SK-N-MC (cell line): ENCODE measurements at regions not wholly inside any gene's neighbourhood (a gene's known extent, or its start where the extent isn't known, plus 50 kb on each side); places are given as distances from the start of the nearest gene placed in this dataset.

ENCODE experiments used
- DNase-seq: peaks from one replicate; pipeline ENCODE4 v3.0.0-alpha.2; 2011; ENCODE audit warnings: low read depth, low spot score
- H3K27ac ChIP-seq: fragments of 200-600 bp; sonication (generic); 2 replicates; pipeline ENCODE4 v1.5.1; 2016; ENCODE audit warnings: mixed run types
- H3K36me3 ChIP-seq: fragments of 200-600 bp; sonication (generic); 2 replicates; pipeline ENCODE4 v1.6.1; 2017; ENCODE audit warnings: antibody characterized with exemption, low read length, mixed read lengths; ENCODE audit not compliant: insufficient read depth
- H3K4me3 ChIP-seq: fragments of 200-600 bp; sonication (generic); 2 replicates; pipeline ENCODE4 v1.5.1; 2016
- H3K9ac ChIP-seq: fragments of 200-600 bp; sonication (generic); 2 replicates; pipeline ENCODE4 v1.8.0; 2017; ENCODE audit warnings: mixed run types, mixed read lengths; ENCODE audit not compliant: insufficient read length
- H3K9me3 ChIP-seq: fragments of 200-600 bp; sonication (generic); 2 replicates; pipeline ENCODE4 v1.6.1; 2017; ENCODE audit warnings: low read depth, mild to moderate bottlenecking, antibody characterized with exemption, low read length, moderate library complexity, mixed read lengths
- EZH2 ChIP-seq: fragments of 200-600 bp; sonication (generic); IDR thresholded peaks from one replicate; pipeline ENCODE4 v1.6.1; 2017; ENCODE audit warnings: antibody characterized with exemption
- FOXP2 ChIP-seq: optimal IDR thresholded peaks from 2 replicates; pipeline ENCODE3; 2011; ENCODE audit warnings: mild to moderate bottlenecking, moderate library complexity; ENCODE audit not compliant: insufficient read depth; ENCODE audit errors: extremely low read length, control extremely low read depth
- POLR2AphosphoS5 ChIP-seq: IDR thresholded peaks from 2 replicates; pipeline ENCODE4 v1.6.1; 2012; ENCODE audit warnings: mild to moderate bottlenecking, low read depth, low read length, borderline replicate concordance

DNA sequence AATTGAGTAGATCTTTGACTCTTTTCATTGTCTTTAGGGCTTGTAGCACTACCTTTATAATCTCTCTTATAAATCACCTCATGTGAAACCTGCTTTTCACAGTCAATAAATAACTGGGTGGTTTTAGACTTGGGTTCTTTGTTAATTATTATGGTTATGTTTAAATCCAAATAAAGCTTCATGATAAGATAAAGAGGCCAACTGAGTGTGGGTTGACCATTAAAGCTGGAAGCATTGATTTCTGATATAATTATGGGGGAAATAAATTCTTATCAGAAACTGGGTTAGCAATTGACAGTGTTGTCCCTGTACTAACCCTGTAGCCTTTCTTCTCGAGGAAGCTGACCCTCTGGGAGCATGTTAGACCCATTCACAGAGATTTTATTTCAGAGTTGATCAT lies 384.7 kb upstream of the LCORL start:
- no peak overlapping the region for H3K9ac ChIP-seq
- no peak overlapping the region for H3K4me3 ChIP-seq
- H3K9me3 ChIP-seq, result no peaks in the 10 kb centered on the region
- DNase-seq, result no peak
- TF ChIP-seq EZH2, result no peak
- TF ChIP-seq FOXP2, result no peak
- TF ChIP-seq POLR2AphosphoS5, result no peak
- no peak overlapping the region for H3K27ac ChIP-seq
- no peaks in the 10 kb centered on the region for H3K36me3 ChIP-seq

DNA sequence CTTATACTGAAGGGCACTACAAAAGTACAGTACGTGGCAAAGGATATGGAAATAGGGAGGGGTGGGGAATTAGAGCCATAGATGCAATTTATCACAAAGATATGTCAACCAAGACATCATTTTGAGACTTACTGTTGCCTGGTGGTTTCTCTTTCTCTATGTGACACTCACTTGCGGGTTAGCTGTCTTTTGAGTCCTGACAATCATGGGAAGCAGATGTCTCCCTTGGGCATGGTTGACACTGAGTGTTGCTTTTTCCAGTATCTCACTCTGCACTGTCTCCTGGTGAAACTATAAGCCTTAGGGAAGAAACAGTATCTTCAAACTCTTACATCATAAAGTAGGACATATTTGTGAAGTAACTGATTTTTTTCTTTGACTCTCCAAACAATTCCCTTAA lies 383.5 kb upstream of the LCORL start:
- no peak for DNase-seq

DNA sequence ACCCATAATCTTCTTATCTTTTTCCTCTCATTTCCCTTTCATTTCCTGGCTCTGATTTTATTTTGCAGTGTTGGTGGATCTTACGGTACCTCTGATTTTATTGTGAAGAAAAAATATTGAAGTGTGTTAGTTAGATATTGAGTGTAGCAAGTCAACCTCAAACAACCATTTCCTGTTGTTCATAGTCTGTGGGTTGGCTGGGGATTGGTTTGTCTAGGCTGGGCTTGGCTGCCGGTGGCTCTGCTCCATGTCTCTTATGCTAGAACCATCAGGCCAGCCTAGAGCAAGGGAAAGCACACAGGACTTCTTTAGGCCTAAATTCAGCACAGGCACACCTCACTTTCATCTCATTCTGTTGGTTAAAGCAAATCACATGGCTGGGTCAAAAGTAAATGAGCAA lies 383.1 kb upstream of the LCORL start:
- Histone ChIP-seq H3K27ac (no peak overlapping the region), H3K9ac (no peak overlapping the region), H3K4me3 (no peak overlapping the region), H3K36me3 (no peaks in the 10 kb centered on the region), H3K9me3 (no peaks in the 10 kb centered on the region)
- no peak for DNase-seq
- no peak for TF ChIP-seq FOXP2
- TF ChIP-seq POLR2AphosphoS5, result no peak
- no peak for TF ChIP-seq EZH2

More for the DNA sequence above, 383.5 kb upstream of the LCORL start:
- no peaks in the 10 kb centered on the region for H3K9me3 ChIP-seq
- no peak overlapping the region for H3K9ac ChIP-seq
- no peak for TF ChIP-seq POLR2AphosphoS5
- TF ChIP-seq EZH2, result no peak
- no peak for TF ChIP-seq FOXP2
- no peak overlapping the region for H3K4me3 ChIP-seq
- H3K36me3 ChIP-seq, result no peaks in the 10 kb centered on the region
- no peak overlapping the region for H3K27ac ChIP-seq

DNA sequence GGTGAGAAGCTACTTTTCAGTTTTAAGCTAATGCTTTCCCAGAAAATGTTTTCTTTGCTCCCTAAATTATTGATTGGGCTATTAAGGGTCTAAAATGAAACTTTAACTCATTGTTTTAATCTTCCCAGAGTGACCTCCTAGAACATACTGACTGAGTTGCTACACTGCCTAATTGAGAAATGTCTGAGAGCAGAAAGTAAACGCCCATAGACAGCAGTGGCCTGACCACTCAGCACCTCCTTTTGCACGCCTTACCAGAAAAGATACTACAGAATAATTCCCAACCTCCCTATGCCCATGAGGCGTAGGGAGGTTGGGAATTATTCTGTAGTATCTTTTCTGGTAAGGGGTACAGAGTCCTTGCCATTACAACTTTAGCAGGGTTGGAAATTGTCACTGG lies 381.8 kb upstream of the LCORL start:
- DNase-seq, result no peak
- no peaks in the 10 kb centered on the region for H3K36me3 ChIP-seq
- H3K4me3 ChIP-seq, result no peak overlapping the region
- no peak overlapping the region for H3K27ac ChIP-seq
- H3K9me3 ChIP-seq, result no peaks in the 10 kb centered on the region
- TF ChIP-seq FOXP2 (no peak), POLR2AphosphoS5 (no peak), EZH2 (no peak)
- no peak overlapping the region for H3K9ac ChIP-seq

DNA sequence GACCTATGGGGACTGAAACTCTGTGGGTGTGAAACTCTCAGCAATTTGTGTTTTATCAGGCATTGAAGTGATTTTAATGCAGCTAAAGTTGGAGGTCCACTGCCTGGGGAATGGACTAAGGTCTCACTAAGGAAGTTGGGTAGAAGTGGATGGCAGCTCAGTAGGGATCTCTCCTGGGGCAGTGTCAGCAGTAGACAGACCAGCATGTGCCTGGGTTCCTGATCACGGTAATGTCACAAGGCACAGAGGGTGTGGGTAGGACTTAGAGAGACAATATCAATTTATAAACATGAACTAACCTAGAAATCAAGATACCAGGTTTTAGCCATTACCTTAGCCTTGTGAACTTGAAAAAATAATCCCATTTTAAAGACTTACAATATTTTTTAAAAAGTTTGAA lies 380.3 kb upstream of the LCORL start:
- DNase-seq, result no peak
- no peak overlapping the region for H3K27ac ChIP-seq
- H3K36me3 ChIP-seq, result no peaks in the 10 kb centered on the region
- no peaks in the 10 kb centered on the region for H3K9me3 ChIP-seq
- no peak overlapping the region for H3K9ac ChIP-seq
- H3K4me3 ChIP-seq, result no peak overlapping the region
- no peak for TF ChIP-seq FOXP2

DNA sequence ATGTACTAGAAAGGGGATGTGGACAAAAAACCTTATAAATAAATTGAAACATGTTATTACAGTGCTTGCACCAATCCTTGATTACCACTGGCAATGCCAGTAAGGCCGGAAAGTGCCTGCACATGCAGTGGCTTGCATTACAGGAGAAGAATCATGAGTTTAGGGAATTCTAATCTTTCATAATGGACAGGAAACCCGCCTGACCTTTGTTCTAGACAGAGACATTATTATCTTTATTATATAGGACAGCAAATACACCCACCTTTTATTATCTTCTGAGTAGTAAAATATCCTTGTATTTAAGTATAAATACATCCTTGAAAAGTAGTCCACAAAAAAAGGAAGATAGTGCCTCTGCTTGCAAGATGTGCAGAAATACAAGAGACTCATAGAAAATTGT lies 379.9 kb upstream of the LCORL start:
- Histone ChIP-seq H3K36me3 (no peaks in the 10 kb centered on the region), H3K27ac (no peak overlapping the region), H3K4me3 (no peak overlapping the region), H3K9ac (no peak overlapping the region), H3K9me3 (no peaks in the 10 kb centered on the region)
- TF ChIP-seq FOXP2, result no peak
- no peak for TF ChIP-seq POLR2AphosphoS5
- no peak for TF ChIP-seq EZH2
- no peak for DNase-seq

DNA sequence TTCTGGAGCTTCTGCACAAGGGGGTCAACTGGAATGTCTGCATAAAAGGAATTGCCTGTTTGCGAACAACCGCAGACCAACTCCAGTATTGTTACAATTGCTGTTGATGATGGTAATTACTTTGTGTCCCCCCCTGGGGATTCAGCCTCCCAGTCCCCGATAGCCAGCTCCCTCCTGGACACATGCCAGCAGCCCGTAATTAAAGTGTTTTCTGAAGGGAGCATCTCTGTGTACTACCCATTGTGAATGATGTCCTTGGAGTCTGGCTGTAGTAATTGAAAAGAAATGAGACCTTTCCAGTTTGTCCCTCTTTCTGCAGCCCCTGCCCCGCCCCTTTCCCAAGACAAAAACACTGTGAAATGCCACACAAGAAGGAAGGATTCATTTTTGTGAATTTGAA lies 377.1 kb upstream of the LCORL start:
- Histone ChIP-seq H3K9me3 (no peaks in the 10 kb centered on the region), H3K27ac (no peak overlapping the region), H3K36me3 (no peaks in the 10 kb centered on the region), H3K9ac (no peak overlapping the region), H3K4me3 (no peak overlapping the region)
- no peak for DNase-seq
- TF ChIP-seq POLR2AphosphoS5 (no peak), FOXP2 (no peak), EZH2 (no peak)

DNA sequence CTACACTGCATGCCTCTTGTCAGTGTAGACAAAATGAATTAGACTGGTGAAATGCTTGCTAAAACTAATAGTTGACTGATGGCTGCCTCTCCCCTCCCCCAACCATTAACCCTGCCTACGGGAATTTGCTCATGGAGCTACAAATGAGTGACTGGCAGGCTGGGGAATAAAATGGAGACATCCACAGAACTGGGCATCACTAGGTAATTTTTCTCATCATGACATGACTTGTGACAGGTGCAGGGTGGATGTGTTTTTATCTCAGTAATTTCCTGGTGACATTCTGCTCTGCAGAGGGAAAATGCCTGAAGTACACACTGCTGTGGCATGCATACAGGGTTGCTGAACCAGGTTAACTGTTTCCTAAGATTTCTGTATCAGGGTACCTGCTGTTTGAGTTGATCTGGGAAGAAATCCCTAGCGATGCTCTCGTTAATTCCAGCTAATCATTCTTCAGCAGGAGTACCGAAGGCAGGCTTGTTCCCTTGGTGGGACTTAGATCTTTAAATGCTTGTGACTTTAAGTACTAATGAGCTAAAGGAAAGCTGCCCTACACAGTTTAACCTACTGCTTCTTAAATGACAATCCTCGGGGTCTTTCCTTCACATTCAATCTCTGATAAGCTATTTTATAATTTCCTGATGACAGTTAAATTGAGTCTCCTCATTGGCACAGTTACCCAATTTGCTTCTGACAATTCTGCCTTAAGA lies 376.3 kb upstream of the LCORL start:
- no peaks in the 10 kb centered on the region for H3K36me3 ChIP-seq
- no peak overlapping the region for H3K9ac ChIP-seq
- no peaks in the 10 kb centered on the region for H3K9me3 ChIP-seq
- TF ChIP-seq FOXP2, result no peak
- no peak for TF ChIP-seq EZH2
- TF ChIP-seq POLR2AphosphoS5, result no peak
- no peak overlapping the region for H3K27ac ChIP-seq
- no peak for DNase-seq
- H3K4me3 ChIP-seq, result no peak overlapping the region

DNA sequence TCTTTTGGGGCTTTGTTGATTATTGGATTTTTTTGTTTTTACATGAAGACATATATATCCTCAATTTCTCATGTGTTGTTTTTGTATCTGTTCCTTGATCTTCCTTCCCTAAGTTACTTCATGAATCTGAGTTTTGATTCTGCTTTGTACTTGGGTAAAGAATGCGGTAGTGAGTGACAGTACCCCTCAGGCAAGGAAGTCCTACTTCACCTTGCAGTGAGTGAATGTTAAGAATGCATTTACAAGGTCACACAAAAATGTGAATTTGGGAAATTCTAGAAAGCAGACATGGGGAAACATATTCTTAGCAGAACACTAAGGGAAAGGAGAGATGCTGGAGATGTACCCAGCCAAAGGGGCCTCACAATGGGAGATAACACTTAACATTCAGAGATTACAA lies 373.1 kb upstream of the LCORL start:
- H3K4me3 ChIP-seq, result no peak overlapping the region
- no peaks in the 10 kb centered on the region for H3K9me3 ChIP-seq
- TF ChIP-seq EZH2 (no peak), POLR2AphosphoS5 (no peak)
- DNase-seq, result no peak
- H3K9ac ChIP-seq, result no peak overlapping the region
- H3K36me3 ChIP-seq, result no peaks in the 10 kb centered on the region
- H3K27ac ChIP-seq, result no peak overlapping the region
